Retinal pigment epithelial cell (primary cell): ENCODE measurements at regions not wholly inside any gene's neighbourhood (a gene's known extent, or its start where the extent isn't known, plus 50 kb on each side); places are given as distances from the start of the nearest gene placed in this dataset.

ENCODE experiments used
- DNase-seq: peaks from one replicate; pipeline ENCODE4 v3.0.0-alpha.2; 2010; ENCODE audit warnings: low read depth
- H3K4me3 ChIP-seq: 2 replicates; pipeline ENCODE4 v1.5.1; 2011; ENCODE audit warnings: mild to moderate bottlenecking, low read length, control low read depth, moderate library complexity
- TF ChIP-seq, protein P1 (sequence below): conservative IDR thresholded peaks from 2 replicates; pipeline ENCODE4 v1.5.1; 2011; ENCODE audit warnings: low read depth, low read length, control low read depth, inconsistent platforms

DNA sequence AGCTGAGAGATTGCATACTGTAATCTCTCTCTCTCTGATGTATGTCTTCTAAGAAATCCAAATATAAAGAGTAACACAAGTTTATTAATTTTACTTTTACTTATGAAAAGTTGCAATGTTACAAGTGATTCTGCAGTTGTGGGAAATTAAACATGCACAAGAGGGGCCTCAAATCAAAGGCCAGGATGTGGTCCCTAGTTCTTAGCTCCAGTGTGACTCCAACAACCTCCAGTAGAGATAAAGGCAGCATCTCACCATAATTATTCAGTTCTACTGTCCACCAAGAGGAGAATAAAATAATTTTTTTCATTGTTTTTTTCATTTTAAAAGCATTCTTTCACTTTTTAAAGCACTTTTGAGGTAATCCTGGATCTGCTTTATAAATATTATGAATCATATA is 223.3 kb downstream of the RAP2B start:
- TF ChIP-seq, protein P1, sequence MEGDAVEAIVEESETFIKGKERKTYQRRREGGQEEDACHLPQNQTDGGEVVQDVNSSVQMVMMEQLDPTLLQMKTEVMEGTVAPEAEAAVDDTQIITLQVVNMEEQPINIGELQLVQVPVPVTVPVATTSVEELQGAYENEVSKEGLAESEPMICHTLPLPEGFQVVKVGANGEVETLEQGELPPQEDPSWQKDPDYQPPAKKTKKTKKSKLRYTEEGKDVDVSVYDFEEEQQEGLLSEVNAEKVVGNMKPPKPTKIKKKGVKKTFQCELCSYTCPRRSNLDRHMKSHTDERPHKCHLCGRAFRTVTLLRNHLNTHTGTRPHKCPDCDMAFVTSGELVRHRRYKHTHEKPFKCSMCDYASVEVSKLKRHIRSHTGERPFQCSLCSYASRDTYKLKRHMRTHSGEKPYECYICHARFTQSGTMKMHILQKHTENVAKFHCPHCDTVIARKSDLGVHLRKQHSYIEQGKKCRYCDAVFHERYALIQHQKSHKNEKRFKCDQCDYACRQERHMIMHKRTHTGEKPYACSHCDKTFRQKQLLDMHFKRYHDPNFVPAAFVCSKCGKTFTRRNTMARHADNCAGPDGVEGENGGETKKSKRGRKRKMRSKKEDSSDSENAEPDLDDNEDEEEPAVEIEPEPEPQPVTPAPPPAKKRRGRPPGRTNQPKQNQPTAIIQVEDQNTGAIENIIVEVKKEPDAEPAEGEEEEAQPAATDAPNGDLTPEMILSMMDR: no peak
- DNase-seq: no peak
- H3K4me3 ChIP-seq: no peak overlapping the region

DNA sequence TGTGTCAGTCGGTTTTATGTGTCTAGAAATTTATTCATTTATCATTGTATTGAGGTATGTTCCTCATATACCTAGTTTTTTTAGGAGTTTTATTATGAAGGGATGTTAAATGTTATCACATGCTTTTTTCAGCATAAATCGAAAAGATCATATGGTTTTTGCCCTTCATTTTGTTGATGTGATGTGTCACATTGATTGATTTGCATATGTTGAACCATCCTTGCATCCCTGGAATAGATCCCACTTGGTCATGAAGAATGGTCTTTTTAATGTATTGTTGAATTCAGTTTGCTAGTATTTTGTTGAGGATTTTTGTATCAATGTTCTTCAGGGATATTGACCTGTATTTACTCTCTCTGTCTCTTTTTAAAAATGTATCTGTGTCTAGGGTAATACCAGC is 230.3 kb downstream of the RAP2B start:
- H3K4me3 ChIP-seq: no peak overlapping the region
- no peak for DNase-seq
- TF ChIP-seq, protein P1: no peak

DNA sequence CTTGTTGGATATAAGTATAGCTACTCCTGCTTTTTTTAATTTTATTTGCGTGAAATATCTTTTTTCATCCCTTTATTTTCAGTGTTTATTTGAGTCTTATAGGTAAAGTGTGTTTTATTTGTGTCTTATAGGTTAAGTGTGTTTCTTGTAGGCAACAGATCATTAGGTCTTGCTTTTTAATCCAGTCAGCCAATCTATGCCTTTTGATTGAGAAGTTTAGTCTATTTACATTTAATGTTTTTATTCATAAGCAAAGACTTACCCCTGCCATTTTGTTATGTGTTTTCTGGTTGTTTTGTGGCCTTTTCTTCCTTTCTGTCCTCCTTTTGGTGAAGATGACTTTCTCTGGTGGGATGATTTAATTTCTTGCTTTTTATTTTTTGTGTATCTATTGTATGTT is 232.0 kb downstream of the RAP2B start:
- H3K4me3 ChIP-seq: no peak overlapping the region
- TF ChIP-seq, protein P1: no peak
- DNase-seq: no peak

DNA sequence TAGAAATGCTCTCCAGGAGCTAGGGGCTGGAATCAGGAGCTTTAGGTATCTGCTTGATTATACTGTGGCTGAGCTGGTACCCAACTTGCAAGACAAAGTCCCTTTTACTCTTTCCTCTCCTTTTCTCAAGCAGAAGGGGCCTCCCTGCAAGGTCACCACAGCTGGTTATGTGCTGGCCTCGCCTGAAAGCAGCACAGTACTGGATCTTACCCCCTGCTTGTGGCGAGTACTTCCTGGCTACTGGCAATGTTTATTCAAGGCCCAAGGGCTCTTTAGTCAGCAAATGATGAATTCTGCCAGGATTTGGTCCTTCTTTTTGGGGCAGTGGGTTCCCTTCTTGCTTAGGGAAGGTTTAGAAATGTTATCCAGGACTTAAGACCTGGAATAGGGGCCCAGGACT is 234.6 kb downstream of the RAP2B start:
- no peak for DNase-seq
- no peak overlapping the region for H3K4me3 ChIP-seq
- TF ChIP-seq, protein P1: no peak

DNA sequence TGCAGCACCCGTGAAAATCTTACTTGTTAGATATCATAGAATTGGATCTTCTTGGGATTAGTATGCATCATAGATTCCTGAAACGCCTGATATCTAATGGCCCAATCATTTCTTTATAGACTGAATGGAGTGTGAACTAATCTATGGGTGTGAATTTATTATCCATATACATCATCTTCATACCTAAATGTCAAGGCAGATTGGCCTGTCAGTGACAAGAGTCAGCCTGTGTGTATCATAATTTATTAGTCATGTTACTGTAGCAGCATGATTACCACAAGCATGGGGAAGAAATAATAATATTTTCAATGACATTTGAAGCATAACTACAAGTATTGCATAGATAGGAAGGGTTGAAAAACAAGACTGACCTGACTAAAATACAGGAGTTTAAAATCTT is 235.8 kb downstream of the RAP2B start:
- no peak overlapping the region for H3K4me3 ChIP-seq
- TF ChIP-seq, protein P1: no peak
- DNase-seq: no peak

DNA sequence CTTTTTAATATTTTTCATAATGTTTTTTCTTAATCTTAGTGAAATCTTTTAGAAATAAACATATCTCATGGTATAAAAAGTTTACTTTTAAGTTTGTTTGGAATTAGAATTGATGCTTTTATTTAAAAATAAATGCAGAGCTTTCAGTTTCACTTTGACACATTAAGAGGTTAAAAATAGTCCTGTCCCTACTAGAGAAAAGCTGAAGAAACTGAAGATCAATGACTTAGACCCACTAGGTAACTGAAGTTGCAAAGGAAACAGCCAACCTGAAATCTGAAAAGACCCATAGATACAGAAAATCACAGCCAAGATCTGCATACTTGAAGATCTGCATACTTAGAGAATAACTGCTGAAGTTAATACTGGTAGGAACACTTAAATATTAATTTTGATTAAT is 237.6 kb downstream of the RAP2B start:
- TF ChIP-seq, protein P1: no peak
- no peak for DNase-seq
- H3K4me3 ChIP-seq: no peak overlapping the region

DNA sequence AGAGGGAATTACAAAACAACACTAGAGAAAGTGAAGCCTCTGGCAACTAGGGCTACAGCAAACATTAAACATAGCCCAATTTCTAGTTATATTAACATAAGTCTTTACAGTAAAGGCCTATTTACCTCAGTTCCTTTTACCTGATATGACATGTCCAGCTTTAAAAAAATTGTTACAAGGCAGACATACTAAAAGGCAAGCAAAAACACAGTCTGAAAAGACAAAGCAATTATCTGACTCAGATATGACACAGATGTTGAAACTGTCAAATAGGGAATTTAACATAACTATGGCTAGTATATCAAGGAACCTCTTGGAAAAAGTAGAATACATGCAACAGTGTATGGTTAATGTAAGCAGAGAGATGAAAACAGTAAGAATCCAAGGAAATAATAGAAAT is 238.6 kb downstream of the RAP2B start:
- DNase-seq: no peak
- no peak overlapping the region for H3K4me3 ChIP-seq
- TF ChIP-seq, protein P1: no peak
